HG03108 (cell line): ENCODE measurements at regions not wholly inside any gene's neighbourhood (a gene's known extent, or its start where the extent isn't known, plus 50 kb on each side); places are given as distances from the start of the nearest gene placed in this dataset.

Source experiments
- ATAC-seq: cut with Tn5 transposase; IDR thresholded peaks from one replicate; pipeline ENCODE4 v1.9.1; 2021; ENCODE audit warnings: moderate library complexity; ENCODE audit not compliant: unreplicated experiment

GRCh38 chr3:59163953-59164352 is 114.1 kb upstream of the CFAP20DC start:
- no peak for ATAC-seq

- no peak for ATAC-seq
These were observed 111.2 kb upstream of the CFAP20DC start for GRCh38 chr3:59161048-59161447.

GRCh38 chr3:59160133-59160746 is 110.4 kb upstream of the CFAP20DC start:
- no peak for ATAC-seq

GRCh38 chr3:59153648-59154047 is 103.8 kb upstream of the CFAP20DC start:
- ATAC-seq = no peak

GRCh38 chr3:59152943-59153342 is 103.1 kb upstream of the CFAP20DC start:
- no peak for ATAC-seq

- no peak for ATAC-seq
These were observed 100.2 kb upstream of the CFAP20DC start for GRCh38 chr3:59150039-59150438.

GRCh38 chr3:59149166-59149565 is 99.3 kb upstream of the CFAP20DC start:
- ATAC-seq = no peak

GRCh38 chr3:59143447-59143846 is 93.6 kb upstream of the CFAP20DC start:
- no peak for ATAC-seq

GRCh38 chr3:59142556-59142955 is 92.7 kb upstream of the CFAP20DC start:
- no peak for ATAC-seq

- ATAC-seq = no peak
These were observed 89.1 kb upstream of the CFAP20DC start for GRCh38 chr3:59138966-59139365.

- ATAC-seq = no peak
These were observed 87.6 kb upstream of the CFAP20DC start for GRCh38 chr3:59137415-59137814.

GRCh38 chr3:59136081-59136480 is 86.3 kb upstream of the CFAP20DC start:
- no peak for ATAC-seq

- no peak for ATAC-seq
These were observed 85.3 kb upstream of the CFAP20DC start for GRCh38 chr3:59135096-59135495.

GRCh38 chr3:59133311-59133710 is 83.5 kb upstream of the CFAP20DC start:
- no peak for ATAC-seq

GRCh38 chr3:59131016-59131766 is 81.4 kb upstream of the CFAP20DC start:
- no peak for ATAC-seq

GRCh38 chr3:59128685-59129084 is 78.9 kb upstream of the CFAP20DC start:
- no peak for ATAC-seq

GRCh38 chr3:59127071-59127470 is 77.2 kb upstream of the CFAP20DC start:
- ATAC-seq = no peak

- ATAC-seq = no peak
These were observed 76.6 kb upstream of the CFAP20DC start for GRCh38 chr3:59126446-59126845.

GRCh38 chr3:59121346-59122144 is 71.7 kb upstream of the CFAP20DC start:
- ATAC-seq = no peak

- ATAC-seq = no peak
These were observed 69.1 kb upstream of the CFAP20DC start for GRCh38 chr3:59118928-59119327.

GRCh38 chr3:59117396-59117795 is 67.6 kb upstream of the CFAP20DC start:
- no peak for ATAC-seq

- ATAC-seq = no peak
These were observed 66.4 kb upstream of the CFAP20DC start for GRCh38 chr3:59116233-59116537.
